ENCODE measurements at regions not wholly inside any gene's neighbourhood (a gene's known extent, or its start where the extent isn't known, plus 50 kb on each side); places are given as distances from the start of the nearest gene placed in this dataset.
"Not testable (repeated sequence)": the region's sequence is repeated elsewhere in the genome, so short reads cannot be mapped to it uniquely, and the experiment has no call there.

GRCh38 chr1:145513017-145513416 lies 87.6 kb upstream of the NBPF20 start:
- H3K36me3 ChIP-seq; H3K27ac ChIP-seq; H3K4me3 ChIP-seq (ENCODE audit: low read depth, low read length); H3K27me3 ChIP-seq (ENCODE audit: insufficient read depth, low read depth, severe bottlenecking); H3K9me3 ChIP-seq (ENCODE audit: severe bottlenecking): not testable (repeated sequence)
- TF ChIP-seq, protein P1, sequence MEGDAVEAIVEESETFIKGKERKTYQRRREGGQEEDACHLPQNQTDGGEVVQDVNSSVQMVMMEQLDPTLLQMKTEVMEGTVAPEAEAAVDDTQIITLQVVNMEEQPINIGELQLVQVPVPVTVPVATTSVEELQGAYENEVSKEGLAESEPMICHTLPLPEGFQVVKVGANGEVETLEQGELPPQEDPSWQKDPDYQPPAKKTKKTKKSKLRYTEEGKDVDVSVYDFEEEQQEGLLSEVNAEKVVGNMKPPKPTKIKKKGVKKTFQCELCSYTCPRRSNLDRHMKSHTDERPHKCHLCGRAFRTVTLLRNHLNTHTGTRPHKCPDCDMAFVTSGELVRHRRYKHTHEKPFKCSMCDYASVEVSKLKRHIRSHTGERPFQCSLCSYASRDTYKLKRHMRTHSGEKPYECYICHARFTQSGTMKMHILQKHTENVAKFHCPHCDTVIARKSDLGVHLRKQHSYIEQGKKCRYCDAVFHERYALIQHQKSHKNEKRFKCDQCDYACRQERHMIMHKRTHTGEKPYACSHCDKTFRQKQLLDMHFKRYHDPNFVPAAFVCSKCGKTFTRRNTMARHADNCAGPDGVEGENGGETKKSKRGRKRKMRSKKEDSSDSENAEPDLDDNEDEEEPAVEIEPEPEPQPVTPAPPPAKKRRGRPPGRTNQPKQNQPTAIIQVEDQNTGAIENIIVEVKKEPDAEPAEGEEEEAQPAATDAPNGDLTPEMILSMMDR (IDR thresholded peaks at IDR 0.05; ENCODE audit: low read depth, low read length) = peak; percentile 39
- DNase-seq = peak; percentile 62

DNA sequence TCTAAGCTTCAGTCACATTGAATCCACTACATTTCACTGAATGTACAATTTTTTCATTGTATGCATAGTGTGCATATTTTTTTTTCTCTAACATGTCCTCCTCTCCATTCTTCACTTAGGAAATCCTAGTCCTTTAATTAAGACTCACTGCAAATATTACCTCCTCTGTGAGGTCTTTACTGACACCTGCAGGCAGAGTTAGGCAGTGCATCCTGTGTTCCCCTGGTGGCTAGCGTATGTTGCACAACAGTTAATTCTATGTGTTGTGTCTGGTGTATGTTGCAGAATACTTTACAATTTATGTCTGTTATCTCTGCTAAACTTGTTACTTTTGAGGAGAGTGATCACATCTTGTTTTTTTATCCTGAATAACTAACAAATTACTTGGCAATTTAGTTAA lies 82.7 kb upstream of the NBPF20 start:
- H3K36me3 ChIP-seq; H3K27me3 ChIP-seq (ENCODE audit: insufficient read depth, low read depth, severe bottlenecking); H3K4me3 ChIP-seq (ENCODE audit: low read depth, low read length); DNase-seq; H3K9me3 ChIP-seq (ENCODE audit: severe bottlenecking); H3K27ac ChIP-seq: not testable (repeated sequence)

GRCh38 chr1:145505663-145506647 lies 80.6 kb upstream of the NBPF20 start:
- H3K4me3 ChIP-seq (ENCODE audit: low read depth, low read length) = peak overlapping the region; percentile 19; the same call in 1 of the 2 replicates
- H3K27me3 ChIP-seq (ENCODE audit: insufficient read depth, low read depth, severe bottlenecking); H3K36me3 ChIP-seq; H3K9me3 ChIP-seq (ENCODE audit: severe bottlenecking); DNase-seq; H3K27ac ChIP-seq: not testable (repeated sequence)

GRCh38 chr1:145504834-145505413 lies 79.5 kb upstream of the NBPF20 start:
- not testable (repeated sequence) for H3K9me3 ChIP-seq (ENCODE audit: severe bottlenecking)

GRCh38 chr1:145504310-145504709 lies 78.9 kb upstream of the NBPF20 start:
- not testable (repeated sequence) for H3K9me3 ChIP-seq (ENCODE audit: severe bottlenecking); H3K4me3 ChIP-seq (ENCODE audit: low read depth, low read length); DNase-seq; H3K27ac ChIP-seq; H3K27me3 ChIP-seq (ENCODE audit: insufficient read depth, low read depth, severe bottlenecking); H3K36me3 ChIP-seq

More at GRCh38 chr1:145504834-145505413, 79.5 kb upstream of the NBPF20 start:
- H3K36me3 ChIP-seq; H3K27ac ChIP-seq; H3K4me3 ChIP-seq (ENCODE audit: low read depth, low read length); H3K27me3 ChIP-seq (ENCODE audit: insufficient read depth, low read depth, severe bottlenecking); DNase-seq: not testable (repeated sequence)

GRCh38 chr1:145500251-145500650 lies 74.8 kb upstream of the NBPF20 start:
- H3K27me3 ChIP-seq (ENCODE audit: insufficient read depth, low read depth, severe bottlenecking); DNase-seq; H3K36me3 ChIP-seq; H3K27ac ChIP-seq; H3K9me3 ChIP-seq (ENCODE audit: severe bottlenecking); H3K4me3 ChIP-seq (ENCODE audit: low read depth, low read length): not testable (repeated sequence)

GRCh38 chr1:145495077-145495871 lies 69.9 kb upstream of the NBPF20 start:
- H3K4me3 ChIP-seq (ENCODE audit: low read depth, low read length); DNase-seq; H3K27ac ChIP-seq; H3K36me3 ChIP-seq; H3K27me3 ChIP-seq (ENCODE audit: insufficient read depth, low read depth, severe bottlenecking); H3K9me3 ChIP-seq (ENCODE audit: severe bottlenecking): not testable (repeated sequence)

- H3K36me3 ChIP-seq; H3K27ac ChIP-seq; DNase-seq; H3K27me3 ChIP-seq (ENCODE audit: insufficient read depth, low read depth, severe bottlenecking); H3K9me3 ChIP-seq (ENCODE audit: severe bottlenecking); H3K4me3 ChIP-seq (ENCODE audit: low read depth, low read length): not testable (repeated sequence)
Observed at GRCh38 chr1:145488193-145488933, 63.0 kb upstream of the NBPF20 start.

- H3K27ac ChIP-seq; H3K9me3 ChIP-seq (ENCODE audit: severe bottlenecking); DNase-seq; H3K36me3 ChIP-seq; H3K4me3 ChIP-seq (ENCODE audit: low read depth, low read length); H3K27me3 ChIP-seq (ENCODE audit: insufficient read depth, low read depth, severe bottlenecking): not testable (repeated sequence)
Observed at GRCh38 chr1:145487156-145487555, 61.8 kb upstream of the NBPF20 start.

DNA sequence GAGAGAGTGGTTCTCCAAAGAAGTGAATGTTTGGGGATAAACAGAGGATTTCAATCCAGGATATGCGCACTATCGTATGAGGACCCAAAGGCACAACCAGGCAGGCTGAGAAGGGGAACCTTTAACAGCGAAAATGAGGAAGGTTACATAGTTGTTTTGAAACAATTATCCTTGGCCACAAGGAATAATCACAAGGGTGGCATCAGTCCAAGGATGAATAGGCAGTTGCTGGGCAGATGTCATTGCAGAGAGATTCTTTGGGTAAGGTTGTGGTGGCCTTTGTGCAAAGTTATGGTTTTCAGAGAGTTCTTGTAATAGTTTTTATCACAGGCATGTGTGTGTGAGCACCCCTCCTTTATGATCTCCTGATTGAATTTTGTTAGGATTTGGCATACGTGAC lies 58.9 kb upstream of the NBPF20 start:
- not testable (repeated sequence) for H3K36me3 ChIP-seq; H3K27ac ChIP-seq; H3K4me3 ChIP-seq (ENCODE audit: low read depth, low read length); H3K9me3 ChIP-seq (ENCODE audit: severe bottlenecking); DNase-seq; H3K27me3 ChIP-seq (ENCODE audit: insufficient read depth, low read depth, severe bottlenecking)

DNA sequence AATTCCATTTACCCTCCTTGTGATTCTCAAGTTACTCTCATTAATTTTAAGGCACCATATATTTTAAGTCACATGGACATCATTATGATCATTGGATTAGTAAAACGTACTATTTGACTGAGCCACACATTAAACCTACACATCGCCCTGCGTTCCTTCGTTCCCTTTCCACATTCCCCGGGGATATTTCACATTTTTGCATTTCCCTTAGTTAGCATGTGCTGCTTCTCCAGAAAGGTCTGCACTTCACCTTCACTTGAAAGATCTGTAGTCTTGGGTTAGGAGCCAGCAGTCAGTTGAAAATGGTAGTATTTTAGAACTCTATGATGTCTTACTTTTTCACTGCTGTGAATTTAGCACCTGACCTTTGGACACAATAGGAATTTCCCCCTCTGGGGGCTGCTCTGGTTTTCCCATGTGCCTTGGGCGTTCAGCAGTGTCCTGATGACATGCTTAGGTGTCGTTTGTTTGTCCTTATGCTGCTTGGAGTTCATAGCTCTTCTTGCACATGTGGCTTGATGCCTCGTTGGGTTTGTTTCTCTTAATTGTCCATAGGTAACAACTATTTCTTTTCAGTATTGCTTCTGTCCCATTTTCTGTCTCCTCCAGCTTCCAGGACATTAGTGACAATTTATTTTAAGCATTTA lies 56.9 kb upstream of the NBPF20 start:
- not testable (repeated sequence) for H3K27ac ChIP-seq; H3K36me3 ChIP-seq; H3K4me3 ChIP-seq (ENCODE audit: low read depth, low read length); H3K9me3 ChIP-seq (ENCODE audit: severe bottlenecking); H3K27me3 ChIP-seq (ENCODE audit: insufficient read depth, low read depth, severe bottlenecking); DNase-seq

DNA sequence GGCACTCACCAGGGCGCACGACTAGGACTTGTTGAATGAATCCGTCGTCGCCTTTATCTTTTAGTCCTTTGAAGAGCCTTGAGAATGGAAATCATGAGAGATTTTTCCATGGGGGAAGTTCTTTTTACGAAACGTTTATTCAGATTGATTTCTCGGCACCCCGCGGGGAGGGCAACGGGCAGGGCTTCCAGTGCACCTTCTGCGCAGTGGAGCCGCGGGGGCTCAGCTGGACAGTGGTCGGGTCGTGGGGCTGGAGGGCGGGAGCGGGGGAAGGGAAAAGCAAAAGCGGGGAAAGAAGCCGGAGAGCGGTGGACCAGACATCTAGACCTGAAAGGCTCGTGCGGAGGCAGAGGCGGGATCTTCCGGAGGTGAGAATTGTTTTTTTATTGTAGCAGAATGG lies 50.6 kb upstream of the NBPF20 start:
- DNase-seq; H3K27me3 ChIP-seq (ENCODE audit: insufficient read depth, low read depth, severe bottlenecking); H3K4me3 ChIP-seq (ENCODE audit: low read depth, low read length); H3K9me3 ChIP-seq (ENCODE audit: severe bottlenecking); H3K36me3 ChIP-seq; H3K27ac ChIP-seq: not testable (repeated sequence)

Data from WERI-Rb-1 (cell line).